ENCODE measurements at regions not wholly inside any gene's neighbourhood (a gene's known extent, or its start where the extent isn't known, plus 50 kb on each side); places are given as distances from the start of the nearest gene placed in this dataset.

DNA sequence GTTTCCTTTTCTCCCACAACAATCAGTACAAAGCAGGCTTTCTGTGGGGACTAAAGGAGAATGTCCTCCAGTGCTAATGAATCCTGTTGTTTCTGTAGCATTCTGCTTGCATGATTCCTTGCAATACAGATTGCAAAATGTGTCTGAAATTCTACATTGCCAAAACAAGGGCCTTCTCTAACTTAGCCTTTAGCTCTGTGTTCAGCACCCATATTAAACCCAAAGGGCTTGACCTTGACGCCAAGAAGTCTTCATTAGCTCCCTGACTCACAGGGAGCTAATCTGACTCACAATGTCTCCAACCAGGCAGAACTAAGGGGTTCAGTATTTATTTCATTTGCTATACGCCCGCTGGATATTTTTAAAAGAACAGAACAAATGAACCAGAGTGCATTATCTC is 241.4 kb upstream of the CLNK start:
- TF ChIP-seq, protein P1, sequence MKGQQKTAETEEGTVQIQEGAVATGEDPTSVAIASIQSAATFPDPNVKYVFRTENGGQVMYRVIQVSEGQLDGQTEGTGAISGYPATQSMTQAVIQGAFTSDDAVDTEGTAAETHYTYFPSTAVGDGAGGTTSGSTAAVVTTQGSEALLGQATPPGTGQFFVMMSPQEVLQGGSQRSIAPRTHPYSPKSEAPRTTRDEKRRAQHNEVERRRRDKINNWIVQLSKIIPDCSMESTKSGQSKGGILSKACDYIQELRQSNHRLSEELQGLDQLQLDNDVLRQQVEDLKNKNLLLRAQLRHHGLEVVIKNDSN (IDR thresholded peaks at IDR 0.05; ENCODE audit: borderline replicate concordance, low read depth) = no peak
- no peak for TF ChIP-seq FOSL2 (IDR thresholded peaks at IDR 0.05; ENCODE audit: borderline replicate concordance, low read depth)
- WGBS (ENCODE audit: low lambda C conversion rate) = 0% methylated on average over 3 of the region's 3 CpGs
- Histone ChIP-seq H3K4me1 (ENCODE audit: control insufficient read depth in 1 of 2, insufficient read depth in 2 of 2, low read depth in 1 of 2, low read length in 1 of 2) (no peaks in the 10 kb centered on the region), H3K4me3 (ENCODE audit: low read depth in 2 of 2, low read length in 1 of 2) (no peak overlapping the region), H3K9me2 (no peaks in the 10 kb centered on the region), H3K27me3 (ENCODE audit: insufficient read depth) (no peaks in the 10 kb centered on the region), H3K9me3 (no peaks in the 10 kb centered on the region), H3F3A (replicated peaks; ENCODE audit: insufficient read depth) (no peaks in the 10 kb centered on the region), H2AFZ (ENCODE audit: low read depth) (no peak overlapping the region), H3K36me3 (replicated peaks in 1 of 2; ENCODE audit: control insufficient read depth in 1 of 2, insufficient read depth in 2 of 2, low read length in 1 of 2) (no peaks in the 10 kb centered on the region), H4K20me1 (ENCODE audit: insufficient read depth) (no peaks in the 10 kb centered on the region), H3K4me2 (no peak overlapping the region), H3K9ac (no peak overlapping the region), H3K27ac (ENCODE audit: low read depth in 2 of 2, low read length in 1 of 2) (no peak overlapping the region), H3K79me2 (ENCODE audit: insufficient read depth) (no peaks in the 10 kb centered on the region)
- ChIA-PET CTCF (no interaction called here), POLR2A (no interaction called here)
- DNase-seq = no peak

DNA sequence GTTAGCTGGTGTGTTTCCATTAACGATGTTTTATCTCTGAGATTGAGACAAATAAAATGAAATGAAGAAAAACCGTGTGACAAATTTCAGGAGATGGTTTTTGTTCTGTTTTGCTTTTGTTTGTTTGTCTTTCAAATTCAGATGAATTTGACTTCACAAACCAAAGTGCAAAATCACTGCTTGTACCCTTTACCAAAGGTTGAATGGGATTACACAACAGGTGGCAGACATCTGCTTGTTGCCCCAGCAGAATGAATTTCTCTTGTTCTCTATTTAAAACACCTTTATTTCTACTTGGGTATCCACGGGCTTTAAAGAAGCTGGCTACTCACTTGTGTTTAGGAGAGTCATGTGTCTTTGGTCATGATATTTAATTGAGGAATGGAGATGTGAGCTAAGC is 239.7 kb upstream of the CLNK start:
- Histone ChIP-seq H3K9me3 (no peaks in the 10 kb centered on the region), H4K20me1 (ENCODE audit: insufficient read depth) (no peaks in the 10 kb centered on the region), H3K9me2 (no peaks in the 10 kb centered on the region), H3F3A (replicated peaks; ENCODE audit: insufficient read depth) (no peaks in the 10 kb centered on the region), H3K27ac (ENCODE audit: low read depth in 2 of 2, low read length in 1 of 2) (no peak overlapping the region), H3K4me3 (ENCODE audit: low read depth in 2 of 2, low read length in 1 of 2) (no peak overlapping the region), H3K79me2 (ENCODE audit: insufficient read depth) (no peaks in the 10 kb centered on the region), H3K4me1 (ENCODE audit: control insufficient read depth in 1 of 2, insufficient read depth in 2 of 2, low read depth in 1 of 2, low read length in 1 of 2) (no peaks in the 10 kb centered on the region), H2AFZ (ENCODE audit: low read depth) (no peak overlapping the region), H3K36me3 (replicated peaks in 1 of 2; ENCODE audit: control insufficient read depth in 1 of 2, insufficient read depth in 2 of 2, low read length in 1 of 2) (no peaks in the 10 kb centered on the region), H3K27me3 (ENCODE audit: insufficient read depth) (no peaks in the 10 kb centered on the region), H3K4me2 (no peak overlapping the region), H3K9ac (no peak overlapping the region)
- no peak for DNase-seq
- no peak for TF ChIP-seq FOXJ3 (CRISPR knock-in tag; IDR thresholded peaks at IDR 0.05)
- TF ChIP-seq NFIC (IDR thresholded peaks at IDR 0.05; ENCODE audit: borderline replicate concordance) = no peak
- TF ChIP-seq, protein P2, sequence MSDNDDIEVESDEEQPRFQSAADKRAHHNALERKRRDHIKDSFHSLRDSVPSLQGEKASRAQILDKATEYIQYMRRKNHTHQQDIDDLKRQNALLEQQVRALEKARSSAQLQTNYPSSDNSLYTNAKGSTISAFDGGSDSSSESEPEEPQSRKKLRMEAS (IDR thresholded peaks at IDR 0.05; ENCODE audit: low read depth) = no peak
- TF ChIP-seq TEAD4 (IDR thresholded peaks at IDR 0.05; ENCODE audit: borderline replicate concordance, insufficient read depth) = no peak
- no peak for TF ChIP-seq RAD21 (IDR thresholded peaks at IDR 0.05; ENCODE audit: low read length)
- ChIA-PET POLR2A (no interaction called here), CTCF (no interaction called here)
- WGBS (ENCODE audit: low lambda C conversion rate) = under 1% methylated on average over 3 of the region's 3 CpGs

DNA sequence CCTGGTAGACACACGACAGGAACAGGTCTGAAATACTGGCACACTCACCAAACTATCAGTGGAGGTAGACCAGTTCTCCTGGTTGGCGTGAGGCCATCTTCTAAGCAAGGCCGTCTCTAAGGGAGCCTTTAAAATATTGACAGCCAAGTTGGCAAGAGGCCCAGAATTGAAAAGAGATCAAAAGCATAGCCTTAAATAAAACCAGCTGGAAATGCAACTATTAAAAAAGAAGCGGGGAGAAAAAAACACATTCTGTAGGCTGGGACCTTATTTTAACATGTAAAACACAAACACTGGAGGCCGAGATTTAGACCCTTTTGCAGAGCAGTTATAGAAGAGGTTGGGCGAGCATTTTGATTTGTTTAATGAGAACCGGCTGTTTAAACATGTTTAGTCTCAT is 233.0 kb upstream of the CLNK start:
- Histone ChIP-seq H3K27me3 (ENCODE audit: insufficient read depth) (no peaks in the 10 kb centered on the region), H3K9ac (no peak overlapping the region), H3K9me2 (no peaks in the 10 kb centered on the region), H3K9me3 (no peaks in the 10 kb centered on the region), H3K4me3 (ENCODE audit: low read depth in 2 of 2, low read length in 1 of 2) (no peak overlapping the region), H4K20me1 (ENCODE audit: insufficient read depth) (no peaks in the 10 kb centered on the region), H3F3A (replicated peaks; ENCODE audit: insufficient read depth) (no peaks in the 10 kb centered on the region), H3K79me2 (ENCODE audit: insufficient read depth) (no peaks in the 10 kb centered on the region), H3K4me2 (no peak overlapping the region), H2AFZ (ENCODE audit: low read depth) (no peak overlapping the region), H3K4me1 (ENCODE audit: control insufficient read depth in 1 of 2, insufficient read depth in 2 of 2, low read depth in 1 of 2, low read length in 1 of 2) (no peaks in the 10 kb centered on the region), H3K36me3 (replicated peaks in 1 of 2; ENCODE audit: control insufficient read depth in 1 of 2, insufficient read depth in 2 of 2, low read length in 1 of 2) (no peaks in the 10 kb centered on the region), H3K27ac (ENCODE audit: low read depth in 2 of 2, low read length in 1 of 2) (no peak overlapping the region)
- TF ChIP-seq EP300 (IDR thresholded peaks at IDR 0.05; ENCODE audit: borderline replicate concordance in 1 of 2, low read depth in 1 of 2, low read length in 1 of 2) (no peak), EZH2phosphoT487 (IDR thresholded peaks at IDR 0.05; ENCODE audit: borderline replicate concordance, low read depth) (no peak), NFIC (IDR thresholded peaks at IDR 0.05; ENCODE audit: borderline replicate concordance) (no peak), YY1 (IDR thresholded peaks at IDR 0.05; ENCODE audit: low read depth) (no peak), SIN3A (IDR thresholded peaks at IDR 0.05; ENCODE audit: borderline replicate concordance, low read depth, low read length) (no peak), RCOR1 (IDR thresholded peaks at IDR 0.05; ENCODE audit: low read length) (no peak), TCF12 (IDR thresholded peaks at IDR 0.05) (no peak), FOXM1 (IDR thresholded peaks at IDR 0.05; ENCODE audit: low read depth) (no peak), GABPA (IDR thresholded peaks at IDR 0.05; ENCODE audit: low read depth) (no peak)
- TF ChIP-seq, protein P3, sequence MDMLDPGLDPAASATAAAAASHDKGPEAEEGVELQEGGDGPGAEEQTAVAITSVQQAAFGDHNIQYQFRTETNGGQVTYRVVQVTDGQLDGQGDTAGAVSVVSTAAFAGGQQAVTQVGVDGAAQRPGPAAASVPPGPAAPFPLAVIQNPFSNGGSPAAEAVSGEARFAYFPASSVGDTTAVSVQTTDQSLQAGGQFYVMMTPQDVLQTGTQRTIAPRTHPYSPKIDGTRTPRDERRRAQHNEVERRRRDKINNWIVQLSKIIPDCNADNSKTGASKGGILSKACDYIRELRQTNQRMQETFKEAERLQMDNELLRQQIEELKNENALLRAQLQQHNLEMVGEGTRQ (IDR thresholded peaks at IDR 0.05; ENCODE audit: borderline replicate concordance, low read depth, low read length) = no peak
- TF ChIP-seq, protein P4, sequence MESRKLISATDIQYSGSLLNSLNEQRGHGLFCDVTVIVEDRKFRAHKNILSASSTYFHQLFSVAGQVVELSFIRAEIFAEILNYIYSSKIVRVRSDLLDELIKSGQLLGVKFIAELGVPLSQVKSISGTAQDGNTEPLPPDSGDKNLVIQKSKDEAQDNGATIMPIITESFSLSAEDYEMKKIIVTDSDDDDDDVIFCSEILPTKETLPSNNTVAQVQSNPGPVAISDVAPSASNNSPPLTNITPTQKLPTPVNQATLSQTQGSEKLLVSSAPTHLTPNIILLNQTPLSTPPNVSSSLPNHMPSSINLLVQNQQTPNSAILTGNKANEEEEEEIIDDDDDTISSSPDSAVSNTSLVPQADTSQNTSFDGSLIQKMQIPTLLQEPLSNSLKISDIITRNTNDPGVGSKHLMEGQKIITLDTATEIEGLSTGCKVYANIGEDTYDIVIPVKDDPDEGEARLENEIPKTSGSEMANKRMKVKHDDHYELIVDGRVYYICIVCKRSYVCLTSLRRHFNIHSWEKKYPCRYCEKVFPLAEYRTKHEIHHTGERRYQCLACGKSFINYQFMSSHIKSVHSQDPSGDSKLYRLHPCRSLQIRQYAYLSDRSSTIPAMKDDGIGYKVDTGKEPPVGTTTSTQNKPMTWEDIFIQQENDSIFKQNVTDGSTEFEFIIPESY (IDR thresholded peaks at IDR 0.05; ENCODE audit: borderline replicate concordance, low read depth) = no peak
- DNase-seq = no peak
- ChIA-PET POLR2A (no interaction called here), CTCF (no interaction called here)
- 1% methylated on average over 7 of the region's 7 CpGs for WGBS (ENCODE audit: low lambda C conversion rate)

Measured in SK-N-SH (cell line).